GM18499 (cell line): ENCODE measurements at regions not wholly inside any gene's neighbourhood (a gene's known extent, or its start where the extent isn't known, plus 50 kb on each side); places are given as distances from the start of the nearest gene placed in this dataset.
A peak's percentile ranks its signal among the peaks of the same experiment; 100 is the strongest.
"Not testable (repeated sequence)": the region's sequence is repeated elsewhere in the genome, so short reads cannot be mapped to it uniquely, and the experiment has no call there.

Source experiments
- ATAC-seq: cut with Tn5 transposase; IDR thresholded peaks from one replicate; pipeline ENCODE4 v1.9.1; 2021; ENCODE audit warnings: moderate number of reproducible peaks; ENCODE audit not compliant: insufficient read depth, unreplicated experiment

GRCh38 chr5:36739751-36740221 lies 133.4 kb downstream of the SLC1A3 start:
- ATAC-seq: peak; percentile 43

GRCh38 chr5:36740259-36740898 lies 134.0 kb downstream of the SLC1A3 start:
- no peak for ATAC-seq

- ATAC-seq: no peak
Observed at GRCh38 chr5:36741128-36741527, 134.7 kb downstream of the SLC1A3 start.

- ATAC-seq: no peak
Observed at GRCh38 chr5:36743891-36744772, 132.4 kb upstream of the NIPBL start.

- ATAC-seq: no peak
Observed at GRCh38 chr5:36744773-36745589, 131.6 kb upstream of the NIPBL start.

- not testable (repeated sequence) for ATAC-seq
Observed at GRCh38 chr5:36747794-36748193, 128.8 kb upstream of the NIPBL start.

GRCh38 chr5:36751886-36752285 lies 124.7 kb upstream of the NIPBL start:
- no peak for ATAC-seq

DNA sequence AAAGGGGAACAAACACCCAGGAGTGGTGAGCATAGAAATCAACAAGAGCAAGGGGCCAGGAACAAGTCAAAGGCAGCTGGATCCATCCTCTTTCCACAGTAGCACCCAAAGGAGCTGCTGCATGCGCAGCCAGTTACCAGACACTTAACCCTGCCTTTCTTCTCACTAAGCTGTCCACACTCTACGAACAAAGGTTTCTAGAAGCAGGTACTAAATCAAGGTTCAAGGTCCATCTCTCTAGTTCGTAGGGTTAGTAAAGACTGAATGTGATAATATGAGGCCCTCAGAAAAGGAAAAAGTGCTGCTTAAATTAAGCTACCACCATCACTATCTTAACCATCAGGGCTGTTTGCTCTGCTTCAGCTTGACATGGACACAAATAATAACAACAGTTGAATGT lies 121.2 kb upstream of the NIPBL start:
- ATAC-seq: no peak

DNA sequence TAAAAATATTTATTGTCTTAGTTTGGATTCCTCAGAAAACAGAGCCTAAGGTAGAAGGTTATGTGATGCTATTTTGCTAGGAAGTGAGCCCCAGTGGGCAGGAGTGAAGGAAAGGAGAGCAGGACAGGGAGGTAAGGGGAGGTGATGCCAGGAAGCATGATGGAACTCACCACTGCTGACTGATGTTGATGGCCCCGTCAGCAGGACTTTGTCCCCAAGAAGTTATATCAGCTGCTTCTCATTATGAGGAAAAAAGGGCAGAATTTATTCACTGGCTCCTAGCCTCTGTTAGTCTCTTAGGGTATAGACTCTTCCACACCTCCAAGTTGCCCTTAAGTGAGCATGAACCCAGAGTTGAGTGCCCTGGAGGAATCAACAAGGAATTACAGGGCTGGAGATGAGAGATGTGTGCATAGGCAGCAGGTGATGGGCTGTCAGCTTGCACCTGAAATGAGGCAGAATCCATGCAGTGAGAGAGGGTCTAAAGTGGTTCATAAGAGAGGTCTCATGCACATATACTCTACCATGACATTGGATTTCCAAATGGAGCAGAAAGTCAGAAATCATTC lies 120.6 kb upstream of the NIPBL start:
- no peak for ATAC-seq

DNA sequence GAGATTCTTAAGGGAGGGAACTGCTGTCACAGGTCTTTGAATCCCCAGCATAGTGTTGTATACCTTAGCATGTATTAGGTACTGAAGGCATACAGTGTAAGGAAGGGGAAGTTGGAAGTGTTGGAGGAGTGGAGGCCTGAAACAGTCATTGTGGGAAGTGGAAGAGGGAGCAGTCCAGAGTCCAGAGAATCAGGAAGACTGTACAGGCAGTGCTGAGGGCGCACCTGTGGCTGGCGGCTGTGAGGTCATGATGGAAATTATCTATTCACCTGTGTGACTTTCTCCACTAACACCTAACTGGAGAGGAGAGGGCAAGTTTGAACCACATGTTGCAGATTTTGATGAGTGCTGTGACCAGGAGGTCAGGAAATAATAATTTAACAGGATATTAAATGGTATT lies 119.7 kb upstream of the NIPBL start:
- ATAC-seq: no peak

GRCh38 chr5:36759117-36759516 lies 117.5 kb upstream of the NIPBL start:
- ATAC-seq: no peak

DNA sequence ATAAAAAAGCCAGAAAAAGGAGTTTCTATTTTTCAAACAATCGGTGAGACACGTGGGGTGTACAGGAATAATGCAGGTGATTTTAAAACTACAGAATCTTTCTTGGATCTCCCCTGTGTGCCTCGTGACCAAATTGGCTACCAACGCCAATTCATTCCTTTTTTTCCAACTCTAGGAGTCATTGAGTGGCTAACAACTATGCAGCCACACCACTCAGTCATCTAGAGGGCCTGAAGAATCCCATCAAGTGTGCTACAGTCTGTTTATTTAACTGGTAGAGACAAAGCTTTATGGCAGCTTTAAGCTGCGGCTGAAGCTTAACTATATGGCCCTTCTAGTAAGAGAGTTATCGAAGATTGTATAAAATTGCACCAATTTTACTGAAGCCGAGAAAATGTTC lies 113.1 kb upstream of the NIPBL start:
- ATAC-seq: no peak

DNA sequence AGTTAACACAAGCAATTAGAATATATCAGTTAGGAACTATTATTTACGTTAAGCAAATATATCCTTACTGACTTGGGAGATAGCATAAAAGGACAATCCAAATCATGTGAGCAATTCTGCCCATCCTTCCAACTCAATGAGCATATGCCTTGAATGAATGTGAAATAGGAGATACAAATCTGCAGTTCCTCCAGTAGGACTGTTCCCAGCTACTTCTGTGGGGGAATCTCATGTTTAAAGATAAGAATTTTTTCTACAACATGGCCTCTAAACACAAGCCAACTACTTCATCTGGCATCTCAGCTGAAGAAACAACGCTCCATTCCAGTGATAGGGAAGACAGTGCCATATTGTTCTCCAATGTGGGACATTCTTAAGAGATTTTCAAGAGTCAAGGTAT lies 110.7 kb upstream of the NIPBL start:
- ATAC-seq: no peak

- no peak for ATAC-seq
Observed at GRCh38 chr5:36766981-36767380, 109.6 kb upstream of the NIPBL start.

DNA sequence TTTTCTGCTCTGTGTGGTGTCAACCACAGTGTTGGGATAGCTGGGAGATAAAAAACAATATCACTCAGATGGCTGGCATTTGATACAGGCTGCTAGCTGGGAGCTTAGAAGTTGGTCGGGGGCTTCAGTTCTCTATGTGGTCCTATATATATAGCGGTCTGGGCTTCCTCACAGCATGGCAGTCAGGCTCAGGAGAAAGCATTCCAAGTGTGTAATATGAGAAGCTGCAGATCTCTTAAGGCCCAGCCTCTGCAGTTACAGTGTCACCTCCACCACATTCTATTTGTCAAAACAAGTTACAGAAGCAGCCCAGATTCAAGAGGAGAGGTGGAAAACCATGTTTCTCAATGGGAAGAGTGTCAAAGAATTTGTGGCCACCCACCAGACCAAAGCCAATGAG lies 108.1 kb upstream of the NIPBL start:
- ATAC-seq: no peak

GRCh38 chr5:36769129-36769770 lies 107.3 kb upstream of the NIPBL start:
- no peak for ATAC-seq

DNA sequence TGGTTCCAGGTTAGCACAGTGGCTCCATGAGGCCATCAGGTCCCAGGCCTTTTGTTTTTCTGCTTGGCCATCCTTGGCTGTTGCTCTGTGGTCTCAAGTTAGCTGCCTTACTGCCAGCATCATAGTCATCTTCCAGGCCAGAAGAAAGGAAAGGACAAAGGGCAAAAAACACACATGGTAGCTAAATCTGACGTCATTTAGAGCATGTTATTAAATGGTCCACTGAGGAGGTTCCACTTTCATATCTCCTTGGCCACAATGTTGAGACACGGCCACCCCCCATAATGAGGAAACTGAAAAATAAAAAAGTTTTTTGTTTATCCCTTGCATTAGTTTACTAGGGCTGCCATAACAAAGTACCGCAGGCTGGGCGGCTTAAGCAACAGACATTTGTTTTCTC lies 106.4 kb upstream of the NIPBL start:
- no peak for ATAC-seq

GRCh38 chr5:36772276-36773140 lies 104.1 kb upstream of the NIPBL start:
- no peak for ATAC-seq

DNA sequence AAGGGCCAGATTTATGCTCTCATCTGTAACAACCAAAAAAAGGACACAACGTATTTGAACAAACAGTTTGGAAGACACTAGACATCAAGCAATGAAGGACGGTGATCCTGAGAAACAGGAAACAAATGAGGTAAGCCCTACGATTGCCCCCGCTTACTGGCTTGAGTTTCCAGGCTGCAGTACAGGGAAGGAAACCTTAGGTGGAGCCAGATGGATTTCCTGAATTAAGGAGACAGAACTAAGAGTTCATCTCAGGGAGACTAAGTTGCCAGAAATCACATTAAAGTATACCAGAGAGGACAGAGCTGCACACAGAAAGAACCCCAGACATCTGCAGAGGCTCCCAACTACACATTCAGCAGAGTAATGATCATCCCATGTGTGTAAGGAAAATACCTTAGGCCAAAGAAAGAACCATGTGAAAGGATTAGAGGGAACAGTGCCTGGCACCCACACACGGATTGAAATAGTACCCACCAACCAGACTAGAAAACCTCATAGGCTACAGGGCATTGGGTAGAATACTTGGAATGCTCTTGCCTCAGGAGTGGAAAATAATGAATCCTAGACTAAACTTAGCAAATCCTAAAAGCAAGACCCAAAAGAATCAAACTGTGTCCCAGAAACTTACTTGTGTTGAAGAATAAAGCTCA lies 99.3 kb upstream of the NIPBL start:
- no peak for ATAC-seq
